ENCODE measurements at regions not wholly inside any gene's neighbourhood (a gene's known extent, or its start where the extent isn't known, plus 50 kb on each side); places are given as distances from the start of the nearest gene placed in this dataset.

DNA sequence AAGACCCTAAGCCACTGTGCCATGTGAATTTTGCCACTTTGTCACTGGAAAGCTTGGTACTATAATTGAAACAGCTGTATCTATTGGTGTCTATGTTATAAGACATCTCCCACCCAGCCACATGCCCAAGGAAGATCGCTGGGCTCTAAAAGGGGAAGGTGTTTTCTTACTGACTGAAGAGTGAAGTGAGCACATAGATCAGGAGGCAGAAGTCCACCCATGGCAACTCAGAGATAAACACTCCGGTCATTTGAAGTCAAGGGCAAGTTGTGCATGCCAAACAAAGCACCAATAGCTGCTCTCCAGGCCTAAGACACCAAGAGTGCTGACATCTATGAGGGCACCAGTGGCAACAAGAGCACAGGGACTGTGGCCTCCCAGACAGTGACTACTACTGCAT lies 153.8 kb downstream of the KCTD12 start:
- TF ChIP-seq, protein P1, sequence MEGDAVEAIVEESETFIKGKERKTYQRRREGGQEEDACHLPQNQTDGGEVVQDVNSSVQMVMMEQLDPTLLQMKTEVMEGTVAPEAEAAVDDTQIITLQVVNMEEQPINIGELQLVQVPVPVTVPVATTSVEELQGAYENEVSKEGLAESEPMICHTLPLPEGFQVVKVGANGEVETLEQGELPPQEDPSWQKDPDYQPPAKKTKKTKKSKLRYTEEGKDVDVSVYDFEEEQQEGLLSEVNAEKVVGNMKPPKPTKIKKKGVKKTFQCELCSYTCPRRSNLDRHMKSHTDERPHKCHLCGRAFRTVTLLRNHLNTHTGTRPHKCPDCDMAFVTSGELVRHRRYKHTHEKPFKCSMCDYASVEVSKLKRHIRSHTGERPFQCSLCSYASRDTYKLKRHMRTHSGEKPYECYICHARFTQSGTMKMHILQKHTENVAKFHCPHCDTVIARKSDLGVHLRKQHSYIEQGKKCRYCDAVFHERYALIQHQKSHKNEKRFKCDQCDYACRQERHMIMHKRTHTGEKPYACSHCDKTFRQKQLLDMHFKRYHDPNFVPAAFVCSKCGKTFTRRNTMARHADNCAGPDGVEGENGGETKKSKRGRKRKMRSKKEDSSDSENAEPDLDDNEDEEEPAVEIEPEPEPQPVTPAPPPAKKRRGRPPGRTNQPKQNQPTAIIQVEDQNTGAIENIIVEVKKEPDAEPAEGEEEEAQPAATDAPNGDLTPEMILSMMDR (conservative IDR thresholded peaks at IDR 0.05), result no peak
- H3K27ac ChIP-seq, result no peak overlapping the region

DNA sequence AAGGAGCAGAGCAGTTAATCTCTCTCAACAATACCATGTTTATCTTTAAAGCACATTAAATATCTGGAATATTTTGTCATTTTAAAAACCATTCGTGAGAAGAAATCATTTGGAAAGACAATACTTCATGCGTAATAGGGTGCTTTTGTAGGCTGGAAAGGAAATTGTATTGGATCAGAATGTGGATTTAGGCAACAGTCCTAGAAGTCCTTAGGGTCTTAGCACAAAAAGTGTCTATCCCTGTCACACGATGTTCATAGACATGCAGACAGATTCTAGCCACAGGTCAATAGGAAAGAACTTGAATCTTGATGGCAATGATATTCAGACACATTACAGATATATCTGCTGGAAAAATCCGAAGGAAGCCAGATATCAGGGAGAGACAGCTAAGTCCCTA lies 156.0 kb downstream of the KCTD12 start:
- TF ChIP-seq, protein P1 (conservative IDR thresholded peaks at IDR 0.05), result no peak
- H3K27ac ChIP-seq, result no peak overlapping the region

DNA sequence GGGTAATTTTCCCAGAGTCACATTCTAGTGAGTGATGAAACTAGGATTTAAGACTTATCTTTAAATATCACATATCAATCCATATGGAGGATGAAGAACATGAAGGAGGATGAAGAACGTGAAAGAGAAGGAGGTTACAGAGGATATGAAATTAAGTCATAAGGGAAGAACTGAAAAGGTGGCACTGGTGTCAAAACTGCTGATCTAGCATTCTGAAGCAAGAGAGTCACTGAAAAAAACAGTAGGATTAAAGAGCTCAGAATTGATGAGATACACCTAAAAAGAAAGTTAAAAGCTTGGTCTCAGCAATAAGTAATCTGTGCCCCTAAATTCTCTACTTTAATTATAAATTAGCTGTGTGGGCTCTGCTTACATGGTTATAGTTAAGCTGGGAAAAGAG lies 156.5 kb downstream of the KCTD12 start:
- TF ChIP-seq, protein P1 (conservative IDR thresholded peaks at IDR 0.05), result no peak
- no peak overlapping the region for H3K27ac ChIP-seq

DNA sequence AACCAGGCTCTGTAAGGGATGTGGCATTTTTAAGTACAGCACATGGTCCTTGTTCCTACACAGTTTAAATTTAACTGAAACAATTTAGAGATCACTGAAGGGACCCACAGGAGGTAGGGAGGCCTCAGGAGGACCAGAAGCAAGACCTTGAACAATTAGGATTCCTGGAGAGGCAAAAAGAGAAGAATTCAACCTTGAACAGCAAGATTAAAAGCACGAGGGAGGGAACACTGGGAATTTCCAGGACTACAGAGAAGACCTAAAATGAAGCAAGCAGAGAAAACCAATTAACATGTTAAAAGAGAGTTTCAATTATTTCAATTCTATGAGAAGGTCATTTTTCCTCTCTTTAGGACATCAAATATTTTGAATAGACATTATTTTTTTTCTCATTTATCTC lies 160.3 kb downstream of the KCTD12 start:
- TF ChIP-seq, protein P1 (conservative IDR thresholded peaks at IDR 0.05), result no peak
- no peak overlapping the region for H3K27ac ChIP-seq

DNA sequence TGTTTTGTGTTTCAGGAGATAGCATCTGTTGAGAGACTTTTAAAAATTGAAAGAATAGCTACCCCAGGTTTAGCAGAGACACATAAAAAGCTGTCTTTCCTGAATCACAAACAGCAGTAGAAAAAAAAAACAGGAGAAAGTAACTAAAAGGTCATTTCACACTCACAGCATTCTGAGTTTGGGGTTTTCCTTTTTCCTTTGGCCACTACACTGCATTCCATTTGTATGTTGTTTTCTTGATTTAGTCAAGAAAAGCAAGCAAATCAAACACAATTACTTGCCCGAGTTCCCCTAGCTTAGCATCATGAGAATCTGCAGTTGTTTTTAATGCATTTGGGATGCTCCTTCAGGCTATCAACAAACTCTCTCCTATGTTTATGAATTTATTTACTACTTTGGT lies 161.0 kb downstream of the KCTD12 start:
- H3K27ac ChIP-seq, result no peak overlapping the region
- TF ChIP-seq, protein P1 (conservative IDR thresholded peaks at IDR 0.05), result no peak

DNA sequence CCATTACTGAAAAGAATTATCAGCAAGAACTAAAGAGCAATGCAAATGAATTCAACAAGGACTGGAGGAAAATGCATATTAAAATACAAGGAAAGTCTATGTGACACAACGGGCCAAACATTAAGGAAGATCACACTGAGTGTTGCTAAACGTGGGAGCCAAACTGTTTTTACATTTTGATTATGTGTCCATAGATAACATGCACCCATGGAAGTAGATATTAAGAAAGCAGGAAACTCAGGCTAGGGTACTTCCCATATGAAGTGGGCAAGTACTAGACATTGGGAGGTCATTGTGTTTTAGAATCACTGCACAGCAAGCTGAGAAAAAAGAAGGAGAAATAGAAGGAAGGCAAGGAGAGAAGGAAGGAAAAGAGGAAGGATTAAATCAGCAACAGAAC lies 161.8 kb downstream of the KCTD12 start:
- TF ChIP-seq, protein P1 (conservative IDR thresholded peaks at IDR 0.05), result no peak
- H3K27ac ChIP-seq, result no peak overlapping the region

DNA sequence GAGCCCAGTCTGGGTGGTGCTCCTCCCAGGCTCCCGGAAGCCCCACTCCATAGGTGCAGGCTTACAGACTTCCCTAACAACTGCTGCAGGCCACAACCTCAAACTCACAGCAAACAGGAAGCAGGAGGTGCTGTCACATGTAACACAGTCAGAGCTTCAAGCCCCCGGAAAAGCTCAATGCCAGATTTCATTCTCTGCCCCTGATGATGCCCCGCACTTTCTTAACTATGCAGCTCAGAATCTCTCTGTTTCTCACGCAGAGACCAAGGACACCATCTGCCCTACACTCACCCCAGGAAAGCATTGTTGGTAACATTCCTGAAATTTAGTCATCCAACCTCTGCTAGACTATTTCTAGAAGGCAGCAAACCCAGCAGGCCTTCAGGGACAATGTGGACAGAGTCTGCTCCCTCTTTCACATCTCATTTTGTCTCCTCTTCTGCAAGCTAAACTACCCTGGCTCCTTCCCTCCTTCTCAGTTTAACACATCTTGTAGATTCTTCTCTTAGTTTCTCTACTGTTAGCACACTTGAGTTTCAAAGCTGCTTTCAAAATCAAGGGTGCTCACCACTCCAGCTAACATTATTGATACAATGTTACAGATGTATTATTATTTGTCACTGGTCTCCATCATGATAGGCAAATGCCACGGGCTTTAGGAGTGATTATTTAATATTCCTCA lies 162.5 kb downstream of the KCTD12 start:
- no peak overlapping the region for H3K27ac ChIP-seq
- TF ChIP-seq, protein P1 (conservative IDR thresholded peaks at IDR 0.05), result no peak

All from VCaP (cell line).